Heart left ventricle (tissue), 16 donors: ENCODE measurements at regions not wholly inside any gene's neighbourhood (a gene's known extent, or its start where the extent isn't known, plus 50 kb on each side); places are given as distances from the start of the nearest gene placed in this dataset.

Source experiments
- ATAC-seq, 4 donors: fragments of 200-7000 bp; cut with Tn5 transposase; one replicate each; pipeline ENCODE4 v1.9.1; 2020 to 2022; ENCODE audit warnings: moderate library complexity in 4 of 4, mild to moderate bottlenecking in 3 of 4, moderate number of reproducible peaks in 1 of 4
- DNase-seq, 5 donors: peaks; one replicate each; pipeline ENCODE4 v3.0.0-alpha.2; 2020
- H3K27ac ChIP-seq, 12 donors: fragments of 200-600 bp; sonication (generic) in 4 of 12; one replicate each; pipeline versions ENCODE4 v1.5.0 to v1.8.0; 2016 to 2022; ENCODE audit warnings: mild to moderate bottlenecking in 2 of 12
- H3K27me3 ChIP-seq, 9 donors: fragments of 200-600 bp; sonication (generic) in 2 of 9; one replicate each; pipeline versions ENCODE4 v1.5.1 to v1.8.0; 2016 to 2022; ENCODE audit warnings: mild to moderate bottlenecking in 3 of 9
- H3K36me3 ChIP-seq, 9 donors: fragments of 200-600 bp; sonication (generic) in 2 of 9; one replicate each; pipeline versions ENCODE4 v1.5.0 to v1.8.0; 2018 to 2022; ENCODE audit warnings: mild to moderate bottlenecking in 2 of 9
- H3K4me1 ChIP-seq, 12 donors: fragments of 200-600 bp; sonication (generic) in 4 of 12; one replicate each; pipeline versions ENCODE4 v1.5.0 to v1.8.0; 2016 to 2022; ENCODE audit warnings: mild to moderate bottlenecking in 3 of 12
- H3K4me3 ChIP-seq, 12 donors: fragments of 200-600 bp; sonication (generic) in 4 of 12; one replicate each; pipeline versions ENCODE4 v1.5.0 to v1.8.0; 2017 to 2022; ENCODE audit warnings: mild to moderate bottlenecking in 9 of 12, moderate library complexity in 4 of 12
- H3K9me3 ChIP-seq, 12 donors: fragments of 200-600 bp; sonication (generic) in 4 of 12; one replicate each; pipeline versions ENCODE4 v1.5.0 to v1.8.0; 2016 to 2022; ENCODE audit warnings: mild to moderate bottlenecking in 1 of 12
- POLR2A ChIP-seq, 2 donors: fragments of 450-650 bp; IDR thresholded peaks; one replicate each; pipeline ENCODE4 v1.6.1; 2017; ENCODE audit warnings: antibody characterized with exemption in 2 of 2, mild to moderate bottlenecking in 2 of 2, moderate library complexity in 2 of 2
- WGBS, 4 donors: extraction: QIAGEN DNeasy Blood & Tissue Kit in 2 of 4; methylation state at CpG; one replicate each; pipeline versions ENCODE4 v1.1.5 to v1.1.7; 2013 to 2018; 5-methylcytosine and 5-hydroxymethylcytosine counted together
- intact Hi-C, 10 donors: fragments of 100-400 bp; cut with DNase I; formaldehyde crosslinking; loops; one replicate each; pipeline versions ENCODE4 v1.11.1 to v1.14.2; 2022
- TF ChIP-seq, protein P1 (sequence below), 12 donors: fragments of 200-600 bp; sonication (generic) in 4 of 12; IDR thresholded peaks; one replicate each; pipeline versions ENCODE4 v1.5.0 to v1.8.0; 2018 to 2022; ENCODE audit warnings: antibody characterized with exemption in 12 of 12, mild to moderate bottlenecking in 5 of 12
- donor health status: ischemic (EF 13 %, LVEDD 7.1; RV severe dilation, severe dysfunction).
- donor health status: healthy with polysubstance abuse.
- donor health status: DM: no; HTN: yes; CAD: no.
- donor health status: DM: no; HTN: no; CAD: no.
- donor health status: ischemic (EF 25% LVEDD 6.9; RV normal size, moderate dysfunction).
- donor health status: ischemic (EF 25% LVEDD 5.7; RV mildly dilated, moderate dysfunction).
- donor health status: healthy.
- donor health status: DM: yes; HTN: yes; CAD: no.
- donor health status: ischemic (EF 35%, LVEDD 5.7; RV mildly dilated, moderate dysfunction).
- donor health status: nonischemic (EF 11% LVEDD 7.7; RV severe dilation, severe dysfunction).
- donor health status: DM: yes; HTN: yes; CAD: no.
- donor health status: PGD.
- donor health status: ischemic (EF 29% LVEDD 5.4; RV normal size, mild dysfunction).
- donor health status: nonischemic (EF 23%, LVEDD 6.1; RV moderate dilation, normal function).

DNA sequence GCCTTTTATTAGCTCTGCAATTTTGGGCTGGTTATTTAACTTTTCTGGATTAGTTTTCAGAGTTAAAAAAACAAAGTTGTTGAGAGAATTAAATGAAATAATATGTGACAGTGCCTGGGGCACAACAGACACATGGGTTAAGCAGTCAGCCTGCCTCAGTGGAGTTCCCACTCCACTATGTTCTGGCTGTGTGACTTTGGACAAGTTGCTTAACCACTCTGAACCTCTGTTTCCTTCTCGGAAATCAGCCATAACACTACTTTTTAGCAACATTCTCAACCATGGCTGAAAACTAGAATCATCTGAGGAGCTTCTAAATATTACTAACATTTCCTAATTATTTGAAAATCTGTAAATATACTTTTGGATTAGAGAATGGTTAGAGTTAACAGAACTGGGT is 56.5 kb upstream of the SLC6A11 start:
- ATAC-seq (no peak), DNase-seq (no peak)
- intact Hi-C loops: loop anchor here (2.0 to 10.0 kb wide), 13 partner anchors 123 to 575 kb away; no protein-coding TSS in a partner anchor
- Histone ChIP-seq H3K27me3 (peaks cover 0 to 53% (median 12%) of the 10 kb centered on the region in 9 donors), H3K27ac (no peak overlapping the region), H3K4me3 (no peak overlapping the region), H3K36me3 (no peaks in the 10 kb centered on the region), H3K9me3 (no peaks in the 10 kb centered on the region), H3K4me1 (no peaks in the 10 kb centered on the region)
- TF ChIP-seq POLR2A (IDR thresholded peaks at IDR 0.05): no peak
- TF ChIP-seq, protein P1, sequence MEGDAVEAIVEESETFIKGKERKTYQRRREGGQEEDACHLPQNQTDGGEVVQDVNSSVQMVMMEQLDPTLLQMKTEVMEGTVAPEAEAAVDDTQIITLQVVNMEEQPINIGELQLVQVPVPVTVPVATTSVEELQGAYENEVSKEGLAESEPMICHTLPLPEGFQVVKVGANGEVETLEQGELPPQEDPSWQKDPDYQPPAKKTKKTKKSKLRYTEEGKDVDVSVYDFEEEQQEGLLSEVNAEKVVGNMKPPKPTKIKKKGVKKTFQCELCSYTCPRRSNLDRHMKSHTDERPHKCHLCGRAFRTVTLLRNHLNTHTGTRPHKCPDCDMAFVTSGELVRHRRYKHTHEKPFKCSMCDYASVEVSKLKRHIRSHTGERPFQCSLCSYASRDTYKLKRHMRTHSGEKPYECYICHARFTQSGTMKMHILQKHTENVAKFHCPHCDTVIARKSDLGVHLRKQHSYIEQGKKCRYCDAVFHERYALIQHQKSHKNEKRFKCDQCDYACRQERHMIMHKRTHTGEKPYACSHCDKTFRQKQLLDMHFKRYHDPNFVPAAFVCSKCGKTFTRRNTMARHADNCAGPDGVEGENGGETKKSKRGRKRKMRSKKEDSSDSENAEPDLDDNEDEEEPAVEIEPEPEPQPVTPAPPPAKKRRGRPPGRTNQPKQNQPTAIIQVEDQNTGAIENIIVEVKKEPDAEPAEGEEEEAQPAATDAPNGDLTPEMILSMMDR (IDR thresholded peaks at IDR 0.05): no peak
- 46 to 69% (median 64%) methylated on average over 1 of the region's 1 CpG for WGBS, 4 donors

DNA sequence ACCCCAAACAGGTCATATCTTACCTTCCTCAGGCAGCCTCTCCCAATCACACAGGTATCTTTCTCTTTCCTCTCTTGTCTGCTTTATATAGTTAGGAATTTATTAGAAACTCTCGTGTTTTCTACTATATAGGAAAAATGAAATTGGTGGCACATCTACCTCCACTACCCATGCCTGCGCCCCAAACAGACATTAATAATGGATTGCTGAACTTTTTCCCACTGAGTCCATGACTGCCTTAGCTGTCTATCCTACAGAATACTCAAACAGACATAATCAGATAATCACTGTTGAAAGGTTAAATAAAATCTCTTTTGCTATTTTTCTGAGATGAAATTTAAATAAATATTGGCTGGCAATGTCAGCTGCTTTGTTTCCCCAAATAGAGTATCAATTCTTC is 55.8 kb upstream of the SLC6A11 start:
- WGBS, 4 donors: 69 to 76% (median 71%) methylated on average over 2 of the region's 2 CpGs
- Histone ChIP-seq H3K36me3 (no peaks in the 10 kb centered on the region), H3K27ac (no peak overlapping the region), H3K27me3 (peaks cover 0 to 59% (median 17%) of the 10 kb centered on the region in 9 donors), H3K9me3 (no peaks in the 10 kb centered on the region), H3K4me1 (no peaks in the 10 kb centered on the region), H3K4me3 (no peak overlapping the region)
- intact Hi-C loops: loop anchor here in 2 of 10 donors (5.0 to 10.0 kb wide), 3 partner anchors 125 to 575 kb away; no protein-coding TSS in a partner anchor
- no peak for TF ChIP-seq POLR2A (IDR thresholded peaks at IDR 0.05)
- TF ChIP-seq, protein P1 (IDR thresholded peaks at IDR 0.05): no peak
- DNase-seq: no peak
- ATAC-seq: no peak

DNA sequence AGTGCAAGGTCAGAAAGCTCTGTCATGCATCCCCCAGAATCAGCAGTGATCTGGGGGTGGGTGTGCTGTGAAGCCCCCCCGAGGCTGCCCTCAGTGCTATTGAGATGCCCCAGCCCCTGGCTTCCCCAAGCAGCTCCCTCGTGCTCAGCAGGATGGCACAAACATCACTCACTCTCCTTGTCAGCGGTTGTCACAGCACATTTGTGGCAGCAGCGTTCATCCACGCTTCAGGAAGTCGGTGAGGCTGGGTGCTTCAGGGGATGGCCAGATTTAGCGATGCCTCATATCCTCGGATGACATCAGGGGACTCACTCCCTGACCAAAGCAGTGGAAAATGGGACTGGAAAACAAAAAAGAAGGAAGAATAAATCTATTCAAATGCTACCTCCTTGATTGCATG is 54.4 kb upstream of the SLC6A11 start:
- Histone ChIP-seq H3K4me1 (no peaks in the 10 kb centered on the region), H3K9me3 (no peaks in the 10 kb centered on the region), H3K4me3 (no peak overlapping the region), H3K36me3 (no peaks in the 10 kb centered on the region), H3K27ac (no peak overlapping the region), H3K27me3 (peaks cover 0 to 65% (median 17%) of the 10 kb centered on the region in 9 donors)
- ATAC-seq (no peak), DNase-seq (no peak)
- TF ChIP-seq, protein P1 (IDR thresholded peaks at IDR 0.05): no peak
- TF ChIP-seq POLR2A (IDR thresholded peaks at IDR 0.05): no peak
- intact Hi-C loops: loop anchor here in 2 of 10 donors (5.0 to 10.0 kb wide), 3 partner anchors 123 to 573 kb away; no protein-coding TSS in a partner anchor
- WGBS, 4 donors: 14 to 25% (median 21%) methylated on average over 7 to 8 of the region's 8 CpGs

DNA sequence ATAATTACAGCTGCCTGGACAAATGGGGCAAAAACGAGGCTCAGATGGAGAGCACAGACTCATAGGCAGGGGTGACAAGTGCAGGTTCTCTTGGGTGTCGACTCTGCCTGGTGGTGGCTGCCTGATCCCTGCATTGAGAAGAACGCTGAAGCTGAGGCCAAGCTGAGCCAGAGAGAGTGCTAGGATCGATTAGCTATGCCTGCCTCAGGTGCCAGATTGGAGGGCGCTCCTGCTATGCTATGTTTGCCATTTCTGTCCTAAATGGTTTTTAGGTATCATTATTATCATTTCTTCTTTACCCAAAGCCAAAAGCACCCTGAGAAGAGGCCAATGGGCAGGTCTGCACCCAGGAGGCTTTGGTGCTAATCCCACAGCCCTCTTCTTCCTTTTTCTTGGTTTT is 53.9 kb upstream of the SLC6A11 start:
- ATAC-seq (no peak), DNase-seq (no peak)
- Histone ChIP-seq H3K4me1 (no peaks in the 10 kb centered on the region), H3K4me3 (no peak overlapping the region), H3K27me3 (peaks cover 0 to 70% (median 17%) of the 10 kb centered on the region in 9 donors), H3K27ac (no peak overlapping the region), H3K9me3 (no peaks in the 10 kb centered on the region), H3K36me3 (no peaks in the 10 kb centered on the region)
- intact Hi-C loops: loop anchor here in 2 of 10 donors (5.0 to 10.0 kb wide), 3 partner anchors 123 to 573 kb away; no protein-coding TSS in a partner anchor
- WGBS, 4 donors: 24 to 42% (median 36%) methylated on average over 5 of the region's 5 CpGs
- TF ChIP-seq, protein P1 (IDR thresholded peaks at IDR 0.05): no peak
- no peak for TF ChIP-seq POLR2A (IDR thresholded peaks at IDR 0.05)
